ENCODE measurements at regions not wholly inside any gene's neighbourhood (a gene's known extent, or its start where the extent isn't known, plus 50 kb on each side); places are given as distances from the start of the nearest gene placed in this dataset.

DNA sequence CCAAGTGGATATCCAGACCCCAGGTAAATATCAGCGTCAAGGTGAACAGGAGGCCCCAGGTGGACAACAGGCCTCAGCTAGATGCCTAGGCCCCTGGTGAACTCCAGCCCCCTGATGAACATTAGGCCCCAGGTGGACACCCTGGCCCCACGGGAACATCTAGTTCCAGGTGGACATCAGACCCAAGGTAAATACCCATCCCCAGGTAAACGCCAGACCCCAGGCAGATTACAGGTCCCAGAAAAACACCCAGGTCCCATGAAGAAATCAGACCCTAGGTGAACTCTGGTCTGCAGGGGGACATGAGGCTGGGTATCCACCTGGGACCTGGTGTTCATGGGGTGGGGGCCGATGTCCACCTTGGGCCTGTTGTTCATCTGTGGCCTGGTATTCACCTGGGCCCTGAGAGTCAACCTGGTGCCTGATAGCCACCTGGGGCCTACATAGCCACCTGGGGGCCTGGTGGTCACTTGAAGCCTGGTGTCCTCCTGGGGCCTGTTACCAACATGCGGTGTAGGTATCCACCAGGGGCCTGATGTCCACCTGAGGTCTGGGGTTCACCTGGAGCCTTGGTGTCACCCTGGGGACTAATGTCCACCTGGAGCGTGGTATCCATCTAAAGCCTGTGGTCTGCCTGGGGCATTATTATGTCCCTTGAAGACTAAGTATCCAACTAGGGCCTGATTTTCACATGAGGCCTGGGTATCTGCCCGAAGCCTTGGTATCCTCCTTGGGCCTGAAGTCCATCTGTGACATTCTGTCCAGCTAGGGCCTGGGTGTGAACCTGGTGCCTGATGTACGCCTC, 56.8 kb upstream of the SEPTIN5 start:
- DNase-seq (ENCODE audit: low spot score) = no peak
- TF ChIP-seq EZH2 (IDR thresholded peaks at IDR 0.05; ENCODE audit: borderline replicate concordance, low read depth, low read length, poor library complexity, severe bottlenecking) (no peak), CTCF (conservative IDR thresholded peaks at IDR 0.05; ENCODE audit: low read depth, low read length) (no peak)
- CTCF ChIA-PET = no interaction called here
- intact Hi-C loops (cut with micrococcal nuclease; ENCODE audit: unreplicated experiment) = no loop called here
- POLR2A ChIA-PET (ENCODE audit: low non-redundant PET) = no interaction called here
- no peaks in the 10 kb centered on the region for H3K36me3 ChIP-seq (ENCODE audit: insufficient read depth, low read length, poor library complexity, severe bottlenecking)
- no peaks in the 10 kb centered on the region for H3K27me3 ChIP-seq (replicated peaks; ENCODE audit: insufficient read depth, low read depth, low read length, poor library complexity)
- H3K4me1 ChIP-seq (ENCODE audit: insufficient read depth, low read length, poor library complexity, severe bottlenecking) = peaks cover 6% of the 10 kb centered on the region
- no peak overlapping the region for H3K27ac ChIP-seq (ENCODE audit: low read depth, low read length, poor library complexity, severe bottlenecking)
- no TSS peak for BruUV-seq (replicated peaks)
- no peak overlapping the region for H3K4me3 ChIP-seq (ENCODE audit: low read depth, low read length, poor library complexity, severe bottlenecking)
- H3K9me3 ChIP-seq (ENCODE audit: low read depth, low read length, poor library complexity, severe bottlenecking) = no peaks in the 10 kb centered on the region

DNA sequence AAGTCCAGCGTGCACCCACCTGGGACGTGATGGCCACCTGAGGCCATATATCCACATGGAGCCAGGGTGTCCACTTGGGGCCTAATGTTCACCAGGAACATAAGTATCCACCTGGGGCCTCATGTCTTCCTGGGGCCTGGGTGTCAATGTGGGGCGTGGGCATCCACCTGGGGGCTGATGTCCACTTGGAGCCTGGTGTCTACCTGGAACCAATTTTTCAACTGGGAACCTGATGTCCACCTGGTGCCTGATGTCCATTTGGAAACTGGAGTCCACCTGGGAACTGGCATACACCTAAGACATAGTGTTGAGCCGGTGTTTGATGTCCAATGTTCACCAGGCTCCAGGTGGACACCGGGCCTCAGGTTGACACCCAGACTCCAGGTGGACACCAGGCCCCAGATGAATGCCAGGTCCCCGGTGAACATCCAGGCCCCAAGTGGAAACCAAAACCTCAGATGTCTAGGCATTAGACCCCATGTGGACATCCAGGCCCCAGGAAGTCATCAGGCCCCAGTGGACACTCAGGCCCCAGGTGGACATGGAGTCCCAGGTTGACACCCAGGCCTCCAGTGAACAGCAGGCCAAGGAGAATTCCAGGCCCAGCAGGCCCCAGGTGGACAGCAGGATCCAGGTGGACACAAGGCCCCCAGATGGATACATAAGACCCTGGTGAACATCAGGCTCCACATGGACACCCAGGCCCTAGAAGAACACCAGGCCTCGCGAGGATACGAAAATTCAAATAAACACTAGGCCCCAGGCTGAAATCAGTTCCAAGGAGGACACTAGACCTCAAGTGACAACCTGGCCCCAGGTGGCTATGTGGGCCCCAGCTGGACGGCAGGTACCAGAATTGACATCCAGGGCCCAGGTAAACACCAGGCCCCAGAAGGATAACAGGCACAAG, 56.0 kb upstream of the SEPTIN5 start:
- no peak overlapping the region for H3K27ac ChIP-seq (ENCODE audit: low read depth, low read length, poor library complexity, severe bottlenecking)
- H3K4me1 ChIP-seq (ENCODE audit: insufficient read depth, low read length, poor library complexity, severe bottlenecking) = peaks cover 10% of the 10 kb centered on the region
- ChIA-PET CTCF (no interaction called here), POLR2A (ENCODE audit: low non-redundant PET) (no interaction called here)
- H3K9me3 ChIP-seq (ENCODE audit: low read depth, low read length, poor library complexity, severe bottlenecking) = no peaks in the 10 kb centered on the region
- BruUV-seq (replicated peaks) = no TSS peak
- no peaks in the 10 kb centered on the region for H3K36me3 ChIP-seq (ENCODE audit: insufficient read depth, low read length, poor library complexity, severe bottlenecking)
- DNase-seq (ENCODE audit: low spot score) = no peak
- H3K27me3 ChIP-seq (replicated peaks; ENCODE audit: insufficient read depth, low read depth, low read length, poor library complexity) = no peaks in the 10 kb centered on the region
- intact Hi-C loops (cut with micrococcal nuclease; ENCODE audit: unreplicated experiment) = no loop called here
- no peak for TF ChIP-seq CTCF (conservative IDR thresholded peaks at IDR 0.05; ENCODE audit: low read depth, low read length)
- TF ChIP-seq EZH2 (IDR thresholded peaks at IDR 0.05; ENCODE audit: borderline replicate concordance, low read depth, low read length, poor library complexity, severe bottlenecking) = no peak
- no peak overlapping the region for H3K4me3 ChIP-seq (ENCODE audit: low read depth, low read length, poor library complexity, severe bottlenecking)

DNA sequence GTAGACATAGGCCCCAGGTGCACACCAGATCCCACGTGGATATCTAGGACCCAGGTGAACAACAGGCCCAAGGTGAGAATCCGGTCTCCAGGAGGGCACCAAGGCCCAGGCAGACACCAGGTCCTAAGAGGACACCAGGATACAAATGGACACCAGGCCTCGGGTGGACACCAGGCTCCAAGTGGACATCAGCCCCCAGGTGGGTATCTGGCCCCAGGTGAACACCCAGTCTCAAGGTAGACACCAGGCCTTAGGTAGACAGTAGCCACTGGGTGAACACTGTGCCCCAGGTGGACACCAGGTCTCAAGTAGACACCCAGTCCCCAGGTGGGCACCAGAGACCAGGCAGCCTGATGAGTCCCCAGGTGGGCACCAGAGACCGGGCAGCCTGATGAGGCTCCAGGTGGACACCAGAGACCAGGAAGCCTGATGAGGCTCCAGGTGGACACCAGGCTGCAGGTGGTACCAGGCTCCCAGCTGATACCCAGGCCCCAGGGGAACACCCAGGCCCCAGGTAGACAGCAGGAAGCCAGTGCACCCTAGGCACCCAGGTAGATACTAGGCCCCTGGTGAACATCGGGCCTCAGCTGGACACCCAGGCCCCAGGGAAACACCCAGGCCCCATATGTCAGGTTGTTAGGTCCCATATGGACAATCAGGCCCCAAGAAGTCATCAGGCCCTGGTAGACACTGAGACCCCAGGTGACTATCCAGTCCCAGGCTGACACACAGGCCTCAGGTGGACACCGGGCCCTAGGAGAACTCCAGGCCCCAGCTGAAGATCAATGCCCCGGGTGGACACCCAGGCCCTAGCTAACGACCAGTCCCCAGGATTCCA, 55.1 kb upstream of the SEPTIN5 start:
- Histone ChIP-seq H3K9me3 (ENCODE audit: low read depth, low read length, poor library complexity, severe bottlenecking) (no peaks in the 10 kb centered on the region), H3K4me1 (ENCODE audit: insufficient read depth, low read length, poor library complexity, severe bottlenecking) (peaks cover 19% of the 10 kb centered on the region), H3K27ac (ENCODE audit: low read depth, low read length, poor library complexity, severe bottlenecking) (no peak overlapping the region), H3K27me3 (replicated peaks; ENCODE audit: insufficient read depth, low read depth, low read length, poor library complexity) (no peaks in the 10 kb centered on the region), H3K36me3 (ENCODE audit: insufficient read depth, low read length, poor library complexity, severe bottlenecking) (no peaks in the 10 kb centered on the region), H3K4me3 (ENCODE audit: low read depth, low read length, poor library complexity, severe bottlenecking) (no peak overlapping the region)
- intact Hi-C loops (cut with micrococcal nuclease; ENCODE audit: unreplicated experiment) = no loop called here
- CTCF ChIA-PET = no interaction called here
- no peak for TF ChIP-seq EZH2 (IDR thresholded peaks at IDR 0.05; ENCODE audit: borderline replicate concordance, low read depth, low read length, poor library complexity, severe bottlenecking)
- no peak for DNase-seq (ENCODE audit: low spot score)
- no TSS peak for BruUV-seq (replicated peaks)
- POLR2A ChIA-PET (ENCODE audit: low non-redundant PET) = no interaction called here
